Ovary (tissue), 7 donors: ENCODE measurements at regions not wholly inside any gene's neighbourhood (a gene's known extent, or its start where the extent isn't known, plus 50 kb on each side); places are given as distances from the start of the nearest gene placed in this dataset.

ENCODE experiments used
- DNase-seq, 5 donors: peaks; one replicate each; pipeline ENCODE4 v3.0.0-alpha.2; 2019 to 2020
- H3K27ac ChIP-seq, 2 donors: fragments of 200-600 bp; one replicate each; pipeline versions ENCODE4 v1.5.1 to v1.8.0; 2019 to 2022
- H3K27me3 ChIP-seq: fragments of 200-600 bp; one replicate; pipeline ENCODE4 v1.8.0; 2022
- H3K36me3 ChIP-seq: fragments of 200-600 bp; sonication (generic); one replicate; pipeline ENCODE4 v1.5.1; 2019
- H3K4me1 ChIP-seq: one replicate; pipeline ENCODE4 v1.8.1; 2013; ENCODE audit warnings: mild to moderate bottlenecking, moderate library complexity; ENCODE audit not compliant: insufficient read depth
- H3K4me3 ChIP-seq: fragments of 200-600 bp; sonication (generic); one replicate; pipeline ENCODE4 v1.5.1; 2017
- H3K9me3 ChIP-seq, 2 donors: fragments of 200-600 bp in 1 of 2; sonication (generic) in 1 of 2; one replicate each; pipeline versions ENCODE4 v1.5.1 to v1.8.1; 2013 to 2019; ENCODE audit warnings: mild to moderate bottlenecking in 1 of 2, moderate library complexity in 1 of 2
- EP300 ChIP-seq: sonication (generic); formaldehyde crosslinking; IDR thresholded peaks from one replicate; pipeline ENCODE4 v1.6.1; 2017; ENCODE audit warnings: antibody characterized with exemption
- POLR2A ChIP-seq: fragments of 450-650 bp; IDR thresholded peaks from one replicate; pipeline ENCODE4 v1.6.1; 2017; ENCODE audit warnings: antibody characterized with exemption, mild to moderate bottlenecking, moderate library complexity
- WGBS, 3 donors: extraction: QIAGEN DNeasy Blood & Tissue Kit in 1 of 3; methylation state at CpG; one replicate each; pipeline versions ENCODE4 v1.1.5 to v1.1.7; 2013 to 2017; 5-methylcytosine and 5-hydroxymethylcytosine counted together
- intact Hi-C, 4 donors: fragments of 100-400 bp; cut with DNase I; formaldehyde crosslinking; loops; one replicate each; pipeline versions ENCODE4 v1.11.0 to v1.15.1; 2022 to 2023
- TF ChIP-seq, protein P1 (sequence below), 3 donors: fragments of 450-650 bp in 2 of 3; fragments of 200-600 bp in 1 of 3; IDR thresholded peaks; one replicate each; pipeline versions ENCODE4 v1.5.1 to v1.8.0; 2016 to 2022; ENCODE audit warnings: antibody characterized with exemption in 3 of 3, mild to moderate bottlenecking in 1 of 3
- donor health status: DM: no; HTN: no; CAD: no; lungs with moderate emphysema.
- donor health status: DM: no; HTN: no; CAD: no.
- donor health status: Bipolar disorder and iron deficiency.
- donor health status: DM: no; HTN: no; CAD: no.
- donor health status: DM: yes; HTN: yes; CAD: no.

DNA sequence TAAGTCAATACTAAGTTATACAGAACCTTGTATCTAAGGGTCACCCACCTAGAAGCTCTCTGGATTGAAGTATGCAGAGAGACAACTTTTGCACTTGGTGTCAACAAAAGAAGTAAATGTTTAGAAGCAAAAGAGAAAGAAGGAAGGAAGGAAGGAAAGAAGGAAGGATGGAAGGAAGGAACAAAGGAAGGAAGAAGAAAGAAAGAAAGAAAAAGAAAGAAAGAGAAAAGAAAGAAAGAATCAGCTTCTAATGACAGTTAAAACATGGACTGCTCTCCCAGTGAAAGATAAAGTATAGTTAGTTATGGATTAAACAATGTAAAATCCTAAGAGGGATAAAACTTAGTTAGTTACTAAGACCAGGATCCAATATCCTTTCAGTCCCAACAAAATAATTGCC, 613.8 kb upstream of the NR2F2 start:
- no peaks in the 10 kb centered on the region for H3K27me3 ChIP-seq
- peaks cover 2% of the 10 kb centered on the region for H3K4me1 ChIP-seq
- H3K27ac ChIP-seq, result no peak overlapping the region
- no peaks in the 10 kb centered on the region for H3K36me3 ChIP-seq
- H3K4me3 ChIP-seq, result no peak overlapping the region
- H3K9me3 ChIP-seq, result no peaks in the 10 kb centered on the region
- TF ChIP-seq EP300 (no peak), POLR2A (no peak)
- TF ChIP-seq, protein P1, sequence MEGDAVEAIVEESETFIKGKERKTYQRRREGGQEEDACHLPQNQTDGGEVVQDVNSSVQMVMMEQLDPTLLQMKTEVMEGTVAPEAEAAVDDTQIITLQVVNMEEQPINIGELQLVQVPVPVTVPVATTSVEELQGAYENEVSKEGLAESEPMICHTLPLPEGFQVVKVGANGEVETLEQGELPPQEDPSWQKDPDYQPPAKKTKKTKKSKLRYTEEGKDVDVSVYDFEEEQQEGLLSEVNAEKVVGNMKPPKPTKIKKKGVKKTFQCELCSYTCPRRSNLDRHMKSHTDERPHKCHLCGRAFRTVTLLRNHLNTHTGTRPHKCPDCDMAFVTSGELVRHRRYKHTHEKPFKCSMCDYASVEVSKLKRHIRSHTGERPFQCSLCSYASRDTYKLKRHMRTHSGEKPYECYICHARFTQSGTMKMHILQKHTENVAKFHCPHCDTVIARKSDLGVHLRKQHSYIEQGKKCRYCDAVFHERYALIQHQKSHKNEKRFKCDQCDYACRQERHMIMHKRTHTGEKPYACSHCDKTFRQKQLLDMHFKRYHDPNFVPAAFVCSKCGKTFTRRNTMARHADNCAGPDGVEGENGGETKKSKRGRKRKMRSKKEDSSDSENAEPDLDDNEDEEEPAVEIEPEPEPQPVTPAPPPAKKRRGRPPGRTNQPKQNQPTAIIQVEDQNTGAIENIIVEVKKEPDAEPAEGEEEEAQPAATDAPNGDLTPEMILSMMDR (IDR thresholded peaks at IDR 0.05), result no peak
- intact Hi-C loops, result no loop called here
- no peak for DNase-seq

DNA sequence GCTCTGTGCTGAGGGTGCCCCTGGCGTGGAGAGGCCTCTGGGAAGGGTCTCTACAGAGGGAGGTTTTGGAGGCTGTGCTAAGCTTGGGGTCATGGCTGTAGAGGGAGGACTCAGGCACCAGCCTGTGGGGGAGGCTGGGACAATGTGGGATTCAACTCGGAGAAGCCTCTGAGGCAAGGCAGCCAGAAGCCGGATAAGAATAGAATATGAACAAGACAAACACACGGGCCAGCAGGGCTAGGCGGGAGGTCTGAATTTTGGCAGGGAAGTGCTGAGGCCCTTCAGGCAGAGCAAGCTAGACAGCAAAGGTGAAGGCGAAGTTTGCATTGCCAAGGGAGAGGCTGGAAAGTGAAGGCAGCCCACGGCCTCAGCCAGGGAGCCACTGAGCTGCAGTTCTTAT, 612.1 kb upstream of the NR2F2 start:
- Histone ChIP-seq H3K9me3 (no peaks in the 10 kb centered on the region), H3K4me1 (peaks cover 2% of the 10 kb centered on the region), H3K36me3 (no peaks in the 10 kb centered on the region), H3K27ac (peak overlapping the region in 1 of 2 donors; percentile 59), H3K27me3 (no peaks in the 10 kb centered on the region), H3K4me3 (no peak overlapping the region)
- whole genome bisulfite sequencing, 3 donors, result 10 to 19% (median 13%) methylated on average over 7 of the region's 7 CpGs
- intact Hi-C loops, result no loop called here
- TF ChIP-seq, protein P1 (IDR thresholded peaks at IDR 0.05), result no peak
- TF ChIP-seq EP300 (no peak), POLR2A (no peak)
- peak; percentile 80 to 91 (median 85) for DNase-seq

DNA sequence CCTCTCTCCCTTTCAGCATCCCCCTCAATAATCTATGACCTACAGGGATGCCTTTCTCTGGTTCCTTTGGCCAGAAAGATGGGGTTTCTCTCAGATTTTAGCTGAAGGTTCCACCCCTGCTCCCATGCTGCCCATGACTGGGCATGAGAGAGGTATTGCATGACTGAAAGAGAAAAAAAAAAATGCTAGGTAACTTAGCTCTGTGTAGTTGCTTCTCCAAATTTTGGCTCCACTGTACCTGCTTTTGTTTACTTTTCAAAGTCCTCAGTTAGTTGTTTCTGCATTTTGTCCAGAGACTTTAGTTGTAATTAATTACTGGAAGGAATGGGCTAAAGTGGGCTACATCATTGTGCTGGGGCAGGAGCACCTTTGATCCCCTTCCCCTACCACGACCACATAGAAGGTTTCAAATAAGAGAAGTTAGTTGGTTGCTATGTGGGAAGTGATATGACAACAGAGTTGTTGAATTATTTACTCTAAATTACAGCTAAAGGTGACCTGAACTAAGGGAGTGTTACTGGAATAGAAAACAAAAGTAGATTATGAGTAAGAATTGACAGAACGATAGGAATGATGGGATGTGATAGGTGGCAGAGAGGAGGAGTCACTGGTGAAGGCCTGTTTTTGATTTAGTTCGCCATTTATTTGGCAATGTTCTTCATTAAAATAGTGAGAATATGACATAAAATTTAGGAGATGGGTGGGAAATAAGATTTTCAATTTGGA, 605.4 kb upstream of the NR2F2 start:
- Histone ChIP-seq H3K27ac (no peak overlapping the region), H3K9me3 (no peaks in the 10 kb centered on the region), H3K4me3 (no peak overlapping the region), H3K27me3 (no peaks in the 10 kb centered on the region), H3K36me3 (no peaks in the 10 kb centered on the region), H3K4me1 (no peaks in the 10 kb centered on the region)
- intact Hi-C loops, result no loop called here
- TF ChIP-seq, protein P1 (IDR thresholded peaks at IDR 0.05), result no peak
- TF ChIP-seq POLR2A, result no peak
- no peak for TF ChIP-seq EP300
- WGBS, 3 donors, result 87 to 96% (median 88%) methylated on average over 3 of the region's 3 CpGs
- no peak for DNase-seq

DNA sequence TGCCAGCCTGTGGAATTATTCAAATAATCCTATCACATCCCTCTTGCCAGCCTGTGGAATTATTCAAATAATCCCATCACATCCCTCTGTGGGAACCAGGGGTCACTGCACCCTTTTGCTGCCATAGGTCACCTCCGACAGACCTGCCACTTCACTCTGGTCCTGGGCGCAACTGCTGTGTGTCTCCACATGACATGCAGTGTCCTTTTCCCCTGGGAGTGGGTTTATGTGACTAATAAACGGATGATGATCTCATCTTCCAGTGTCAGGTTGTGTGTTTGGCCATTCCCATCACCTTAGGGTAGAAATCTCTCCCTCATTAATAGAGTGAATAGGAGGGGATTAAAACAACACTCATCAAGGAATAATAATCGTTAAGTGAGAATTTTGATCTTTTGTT, 603.6 kb upstream of the NR2F2 start:
- Histone ChIP-seq H3K27me3 (no peaks in the 10 kb centered on the region), H3K4me3 (no peak overlapping the region), H3K36me3 (no peaks in the 10 kb centered on the region), H3K9me3 (no peaks in the 10 kb centered on the region), H3K27ac (no peak overlapping the region), H3K4me1 (no peaks in the 10 kb centered on the region)
- WGBS, 3 donors, result 92 to 97% (median 96%) methylated on average over 4 of the region's 4 CpGs
- no peak for DNase-seq
- intact Hi-C loops, result no loop called here
- TF ChIP-seq EP300, result no peak
- TF ChIP-seq POLR2A, result no peak
- TF ChIP-seq, protein P1 (IDR thresholded peaks at IDR 0.05), result no peak
